ENCODE measurements at regions not wholly inside any gene's neighbourhood (a gene's known extent, or its start where the extent isn't known, plus 50 kb on each side); places are given as distances from the start of the nearest gene placed in this dataset.
"Not testable (repeated sequence)": the region's sequence is repeated elsewhere in the genome, so short reads cannot be mapped to it uniquely, and the experiment has no call there.

DNA sequence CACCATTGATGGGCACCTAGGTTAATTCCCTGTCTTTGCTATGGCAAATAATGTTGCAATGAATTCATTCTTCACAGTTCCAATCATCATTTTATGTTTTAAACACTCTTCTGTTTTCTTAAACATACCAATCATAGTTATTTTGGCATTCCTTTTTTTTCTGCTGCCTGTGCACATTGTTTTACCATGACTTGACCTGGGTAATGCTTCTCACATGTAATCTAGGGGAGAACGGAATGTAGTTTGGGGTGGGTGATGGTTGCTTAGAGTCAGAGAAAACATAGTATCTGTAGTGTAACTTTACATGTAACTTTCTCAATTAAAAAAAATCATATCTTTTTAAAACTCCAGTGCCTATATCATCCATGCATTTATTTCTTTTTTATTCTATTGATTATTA, 1945.3 kb upstream of the RAG2 start:
- no peak for DNase-seq

DNA sequence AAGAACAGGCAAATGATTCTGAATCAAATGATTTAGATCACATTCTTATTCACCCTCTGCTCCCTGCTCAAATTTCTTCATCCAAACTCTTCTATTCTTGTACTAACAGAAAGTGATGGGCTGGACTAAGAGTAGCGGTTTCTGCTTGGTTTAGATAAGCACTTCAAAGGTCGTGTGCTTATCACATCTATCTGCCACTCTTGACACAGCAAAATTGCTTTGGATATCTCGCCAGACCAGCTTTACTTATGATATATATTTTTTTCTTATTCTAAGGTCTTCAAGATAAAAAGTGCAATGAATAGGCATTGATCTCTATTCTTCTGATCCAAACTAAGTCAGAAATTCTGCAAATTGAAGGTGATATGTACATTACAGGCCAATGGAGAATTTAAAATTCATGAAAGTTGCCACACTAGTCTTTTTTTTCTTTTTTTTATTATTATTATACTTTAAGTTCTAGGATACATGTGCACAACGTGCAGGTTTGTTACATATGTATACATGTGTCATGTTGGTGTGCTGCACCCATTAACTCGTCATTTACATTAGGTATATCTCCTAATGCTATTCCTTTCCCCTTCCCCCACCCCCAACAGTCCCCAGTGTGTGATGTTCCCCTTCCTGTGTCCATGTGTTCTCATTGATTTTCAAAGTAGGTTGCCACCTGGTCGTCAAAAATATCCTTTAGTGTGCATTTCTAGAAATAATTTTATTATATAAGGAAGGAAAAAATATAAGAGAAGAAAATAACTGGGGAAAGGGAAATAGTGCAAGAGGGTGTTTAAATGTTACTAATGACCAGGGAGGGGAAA, 1941.0 kb upstream of the RAG2 start:
- no peak for DNase-seq

DNA sequence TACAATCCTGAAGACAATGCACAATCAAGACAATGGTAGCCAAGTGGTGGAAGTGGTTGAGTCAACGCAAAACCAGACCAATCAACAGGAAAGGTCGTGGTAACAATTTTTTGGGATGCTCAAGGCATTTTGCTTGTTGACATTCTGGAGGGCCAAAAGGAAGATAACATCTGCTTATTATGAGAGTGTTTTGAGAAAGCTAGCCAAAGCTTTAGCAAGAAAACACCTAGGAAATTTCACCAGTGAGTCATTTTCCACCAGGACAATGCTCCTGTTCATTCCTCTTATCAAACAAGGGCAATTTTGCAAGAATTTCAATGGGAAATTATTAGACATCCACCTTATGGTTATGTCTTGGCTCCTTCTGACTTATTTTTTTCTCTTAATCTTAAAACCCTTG, 1932.2 kb upstream of the RAG2 start:
- no peak for DNase-seq

DNA sequence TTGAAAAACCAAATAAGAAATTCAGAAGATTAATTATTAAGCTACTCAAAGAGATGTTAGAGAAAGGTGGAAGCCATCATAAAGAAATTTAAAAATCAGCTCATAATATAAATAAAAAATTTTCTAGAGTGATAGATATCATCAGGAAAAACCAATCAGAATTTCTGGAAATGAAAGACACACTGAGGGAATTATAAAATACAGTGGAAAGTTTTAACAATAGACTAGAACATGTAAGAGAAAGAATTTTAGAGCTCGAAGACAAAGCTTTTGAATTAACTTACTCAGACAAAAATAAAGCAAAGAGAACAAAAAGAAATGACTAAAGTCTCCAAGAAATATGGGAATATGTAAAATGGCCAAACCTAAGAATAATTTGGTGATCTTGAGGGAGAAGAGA, 1926.9 kb upstream of the RAG2 start:
- DNase-seq = no peak

DNA sequence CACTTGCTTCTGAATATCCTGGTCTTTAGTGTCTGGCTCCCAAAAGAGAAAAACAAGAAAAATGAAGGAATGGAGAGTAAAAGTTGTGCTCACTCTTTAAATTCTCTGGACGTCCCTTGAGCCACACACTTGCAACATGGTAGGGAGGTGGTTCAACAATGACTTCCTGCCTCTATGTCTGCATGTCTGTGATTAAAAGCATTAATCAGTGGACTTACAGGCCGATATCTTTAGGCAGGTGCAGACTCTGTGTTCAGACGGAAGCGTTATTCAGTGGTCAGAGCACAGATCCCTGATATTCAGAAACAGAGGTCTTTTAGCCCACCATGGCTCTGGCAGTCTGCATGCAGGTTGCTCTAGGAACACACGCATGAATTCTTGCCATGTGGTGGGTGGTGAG, 1920.0 kb upstream of the RAG2 start:
- DNase-seq = no peak

DNA sequence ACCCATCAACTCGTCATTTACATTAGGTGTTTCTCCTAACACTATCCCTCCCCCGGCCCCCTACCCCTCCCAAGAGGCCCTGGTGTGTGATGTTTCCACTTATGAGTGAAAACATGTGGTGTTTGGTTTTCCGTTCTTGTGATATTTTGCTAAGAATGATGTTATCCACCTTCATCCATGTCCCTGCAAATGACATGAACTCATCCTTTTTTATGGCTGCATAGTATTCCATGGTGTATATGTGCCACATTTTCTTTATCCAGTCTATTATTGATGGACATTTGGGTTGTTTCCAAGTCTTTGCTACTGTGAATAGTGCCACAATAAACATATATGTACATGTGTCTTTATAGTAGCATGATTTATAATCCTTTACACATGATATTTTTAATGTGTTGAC, 1914.8 kb upstream of the RAG2 start:
- DNase-seq = not testable (repeated sequence)

DNA sequence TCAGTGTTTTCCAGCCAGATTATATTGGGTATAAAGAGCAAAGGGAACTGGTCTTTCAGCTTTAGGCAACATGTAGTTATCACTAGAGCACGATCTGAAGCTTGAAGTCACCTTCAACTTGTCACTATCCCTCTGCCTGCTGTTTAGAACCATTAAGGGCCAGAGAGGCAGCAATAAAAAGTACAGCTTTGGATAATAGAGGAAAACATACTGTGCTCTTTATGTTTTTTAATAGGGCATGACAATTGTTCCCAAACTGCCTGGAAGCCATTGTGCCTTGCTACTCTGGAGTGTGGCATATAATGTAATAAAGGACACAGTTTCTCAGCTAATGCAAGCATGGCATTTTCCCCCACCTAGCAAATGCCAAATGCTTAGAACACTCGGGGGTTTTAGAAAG, 1912.0 kb upstream of the RAG2 start:
- no peak for DNase-seq

DNA sequence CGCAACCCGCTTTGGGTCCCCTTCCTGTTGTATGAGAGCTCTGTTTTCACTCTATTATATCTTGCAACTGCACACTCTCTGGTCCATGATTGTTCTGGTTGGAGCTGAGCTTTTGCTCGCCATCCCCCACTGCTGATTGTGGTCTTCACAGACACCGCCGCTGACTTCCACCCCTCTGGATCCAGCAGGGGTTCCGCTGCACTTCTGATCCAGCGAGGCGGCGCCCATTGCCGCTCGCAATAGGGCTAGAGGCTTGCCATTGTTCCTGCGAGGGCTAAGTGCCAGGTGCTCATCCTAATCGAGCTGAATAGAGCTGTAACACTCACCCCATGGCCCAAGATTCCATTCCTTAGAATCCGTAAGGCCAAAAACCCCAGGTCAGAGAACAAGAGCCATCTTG, 1905.8 kb upstream of the RAG2 start:
- DNase-seq = no peak

DNA sequence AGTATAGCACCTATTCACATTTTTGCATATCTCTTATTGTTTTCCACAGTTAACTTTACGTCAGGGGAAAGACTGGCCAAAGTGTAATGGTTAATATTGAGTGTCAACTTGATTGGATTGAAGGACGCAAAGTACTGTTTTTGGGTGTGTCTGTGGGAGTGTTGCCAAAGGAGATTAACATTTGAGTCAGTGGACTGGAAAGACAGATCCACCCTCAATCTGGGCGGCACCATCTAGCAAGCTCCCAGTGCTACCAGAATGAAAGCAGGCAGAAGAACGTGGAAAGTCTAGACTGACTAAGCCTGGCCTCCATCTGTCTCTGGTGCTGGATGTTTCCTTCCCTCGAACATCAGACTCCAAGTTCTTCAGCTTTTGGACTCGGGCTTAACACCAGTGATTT, 1900.7 kb upstream of the RAG2 start:
- no peak for DNase-seq

DNA sequence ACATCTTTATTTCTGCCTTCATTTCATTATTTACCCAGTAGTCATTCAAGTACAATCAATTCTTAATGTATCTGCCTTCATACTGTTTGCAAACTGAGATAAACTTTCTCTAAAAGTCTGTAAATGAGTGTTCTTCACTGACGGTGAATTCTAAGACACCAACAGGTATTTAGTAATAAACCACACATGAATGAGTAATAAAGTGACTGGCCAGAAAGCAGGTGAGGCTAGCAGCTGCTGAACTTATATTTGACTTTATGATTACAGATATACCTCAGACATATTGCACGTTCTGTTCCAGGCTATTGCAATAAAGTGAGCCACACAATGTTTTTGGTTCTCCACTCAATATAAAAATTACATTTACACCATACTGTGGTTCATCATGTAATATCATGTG, 1894.0 kb upstream of the RAG2 start:
- DNase-seq = no peak

DNA sequence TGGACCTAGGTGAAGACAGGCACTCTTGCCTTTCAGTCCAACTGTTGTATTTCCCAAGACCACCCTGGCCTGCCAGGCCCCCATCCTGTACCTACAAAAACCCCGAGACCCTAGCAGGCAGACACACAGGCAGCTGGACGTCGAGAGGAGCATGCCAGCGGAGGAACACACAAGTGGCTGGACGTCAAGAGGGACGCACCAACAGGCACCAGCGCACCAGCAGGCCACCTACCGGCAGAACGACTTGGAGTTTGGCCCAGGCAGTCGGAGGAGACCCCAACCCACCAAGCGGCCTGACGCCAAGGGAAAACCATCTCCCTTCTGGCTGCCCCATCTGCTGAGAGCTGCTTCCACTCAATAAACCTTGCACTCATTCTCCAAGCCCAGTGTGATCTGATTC, 1883.4 kb upstream of the RAG2 start:
- DNase-seq = no peak

DNA sequence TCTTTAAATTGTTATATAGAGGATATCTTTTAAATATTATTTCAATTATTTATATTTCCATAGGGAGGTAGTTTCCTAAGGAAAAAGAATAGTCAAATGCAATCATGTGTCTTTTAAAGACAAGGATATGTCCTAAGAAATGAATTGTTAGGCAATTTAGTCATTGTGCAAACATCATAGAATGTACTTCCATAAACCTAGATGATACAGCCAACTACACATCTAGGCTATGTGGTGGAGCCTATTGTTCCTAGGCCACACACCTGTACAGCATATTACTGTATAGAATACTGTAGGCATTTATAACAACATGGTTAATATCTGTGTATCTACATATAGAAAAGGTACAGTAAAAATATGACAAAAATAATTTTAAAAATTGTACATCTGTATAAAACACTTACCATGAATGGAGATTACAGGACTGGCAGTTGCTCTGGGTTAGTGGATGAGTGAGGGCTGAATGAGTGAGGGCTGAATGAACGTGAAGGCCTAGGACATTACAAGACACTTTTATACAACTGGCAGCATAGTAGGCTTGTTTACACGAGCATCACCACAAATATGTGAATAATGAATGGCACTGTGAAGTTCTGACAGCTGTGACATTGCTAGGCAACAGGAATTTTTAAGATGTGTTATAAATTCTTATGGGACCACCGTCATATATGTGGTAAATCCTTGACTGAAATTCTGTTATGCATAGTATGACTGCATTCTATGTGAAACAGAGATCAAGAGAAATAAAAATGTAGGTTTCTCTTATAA, 1879.0 kb upstream of the RAG2 start:
- DNase-seq = no peak

DNA sequence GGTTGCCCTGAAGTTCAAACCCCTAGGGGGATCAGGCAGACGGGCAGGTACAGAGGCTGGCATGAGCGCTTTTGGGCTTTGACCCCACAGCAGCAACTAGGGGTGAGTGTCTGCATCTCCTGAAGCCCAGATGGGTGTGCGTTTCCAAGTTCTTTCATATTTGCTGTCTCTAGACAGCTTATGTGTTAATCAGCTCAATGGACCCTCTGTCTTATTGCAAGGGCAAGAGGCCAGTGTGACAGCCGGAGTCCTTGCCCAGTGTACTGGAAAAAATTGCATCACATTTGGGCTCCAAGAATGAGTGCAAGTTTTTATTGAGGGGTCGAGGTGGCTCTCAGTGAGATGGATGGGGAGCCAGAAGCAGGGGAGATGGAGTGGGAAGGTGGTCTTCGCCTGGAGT, 1863.7 kb upstream of the RAG2 start:
- DNase-seq = no peak

DNA sequence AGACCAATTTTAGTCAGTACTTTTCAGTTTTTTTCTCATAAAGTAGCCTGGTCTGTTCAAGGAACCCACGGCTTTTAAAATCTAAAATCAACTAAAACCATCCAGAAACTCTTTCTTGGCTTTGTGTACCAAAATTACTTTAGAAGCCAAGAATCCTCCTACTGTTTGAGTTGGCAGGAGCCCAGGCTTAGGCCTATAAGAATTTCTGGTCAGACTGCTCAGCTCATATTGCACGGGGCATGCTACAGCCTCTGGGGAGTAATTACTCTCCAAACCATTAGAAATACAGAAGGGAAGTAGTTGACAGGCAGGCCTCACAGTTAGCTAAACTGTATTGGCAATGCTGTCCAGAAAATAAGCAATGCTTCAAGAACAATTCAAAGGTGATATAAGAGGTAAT, 1862.9 kb upstream of the RAG2 start:
- no peak for DNase-seq

DNA sequence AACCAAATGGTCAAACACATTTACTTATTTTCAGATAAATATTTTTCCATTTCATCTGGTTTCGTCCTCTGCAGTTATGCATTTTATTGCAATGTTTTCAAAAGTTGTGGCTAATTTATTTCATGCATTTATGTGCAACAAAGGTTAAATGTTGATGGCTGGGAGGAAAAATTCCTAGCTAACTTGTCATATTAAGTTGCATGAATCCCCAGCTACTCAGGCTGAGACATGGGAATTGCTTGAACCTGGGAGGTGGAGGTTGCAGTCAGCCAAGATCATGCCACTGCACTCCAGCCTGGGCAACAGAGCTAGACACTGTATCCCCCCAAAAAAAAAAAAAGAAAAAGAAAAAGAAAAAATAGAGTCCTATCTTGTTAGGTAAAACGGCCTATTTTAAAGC, 1862.4 kb upstream of the RAG2 start:
- DNase-seq = no peak

DNA sequence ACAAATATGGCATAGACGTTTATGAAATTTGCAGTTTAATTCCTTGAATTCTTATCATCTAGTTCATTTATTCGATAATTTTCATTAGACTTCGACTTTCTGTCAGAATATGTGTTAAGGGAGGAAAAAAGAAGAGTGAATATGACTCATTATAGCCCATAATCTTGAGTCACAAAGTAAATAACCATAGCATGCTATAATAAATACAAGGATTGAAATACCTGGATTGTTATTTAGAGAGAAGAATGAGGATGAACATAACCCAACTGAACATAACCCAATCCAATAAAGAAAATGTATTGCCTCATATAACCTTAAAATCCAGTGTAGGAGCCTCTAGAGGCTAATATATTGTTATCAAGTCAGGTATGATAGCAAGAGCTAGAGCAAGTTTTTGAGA, 1858.3 kb upstream of the RAG2 start:
- no peak for DNase-seq

DNA sequence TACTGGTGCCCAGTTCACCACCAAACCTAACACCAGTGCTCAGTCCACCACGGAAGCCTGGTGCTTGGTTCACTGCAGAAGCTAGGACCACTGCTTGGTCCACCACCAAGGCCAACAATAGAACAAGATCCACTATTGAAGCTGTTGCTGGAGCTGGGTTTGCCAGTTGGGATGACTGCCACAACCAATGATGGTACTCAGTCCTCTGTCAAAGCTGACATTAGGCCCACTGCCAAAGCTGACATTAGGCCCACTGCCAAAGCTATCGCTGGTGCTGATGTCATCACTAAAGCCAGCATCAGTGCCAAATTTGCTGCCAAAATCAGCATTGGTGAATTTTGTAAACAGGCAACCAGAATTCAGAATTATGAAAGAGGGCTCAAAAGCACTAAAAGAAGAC, 1850.2 kb upstream of the RAG2 start:
- no peak for DNase-seq

DNA sequence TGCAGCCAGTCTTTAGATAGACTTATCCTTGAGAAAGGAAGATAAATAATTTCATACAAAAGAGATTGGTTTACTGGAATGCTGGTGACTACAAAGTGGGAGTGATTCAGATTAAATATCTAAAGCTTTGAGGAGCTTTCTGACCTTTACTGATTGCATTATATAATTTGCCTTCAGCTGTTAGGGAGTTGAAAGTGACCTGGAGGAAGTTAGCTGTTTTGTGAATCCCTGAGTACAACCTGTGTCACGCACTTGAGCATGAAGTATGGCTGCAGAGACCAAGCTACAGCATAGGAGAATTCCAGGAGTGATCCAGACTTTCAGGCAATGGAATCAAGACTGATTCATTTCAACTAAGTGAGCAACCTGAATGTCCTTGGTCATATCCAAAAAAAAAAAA, 1848.3 kb upstream of the RAG2 start:
- DNase-seq = no peak

DNA sequence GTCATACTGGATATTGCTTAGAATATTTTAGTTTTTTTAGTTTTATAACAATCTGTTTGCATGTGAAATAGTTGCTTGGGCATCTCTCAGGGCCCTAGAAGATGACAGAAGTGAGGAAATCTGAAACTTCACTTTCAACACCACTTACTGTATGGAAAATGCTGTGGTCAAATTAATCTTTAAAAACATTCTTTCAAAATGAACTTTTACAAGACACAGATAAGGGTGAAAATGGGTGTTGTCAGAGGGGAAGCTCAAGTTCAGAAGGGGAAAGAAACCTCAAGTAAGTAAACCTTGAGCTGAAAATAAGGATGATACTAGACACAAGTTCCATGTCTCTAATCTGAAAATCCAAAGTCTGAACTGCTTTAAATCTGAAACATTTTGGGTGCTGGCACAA, 1840.1 kb upstream of the RAG2 start:
- no peak for DNase-seq

DNA sequence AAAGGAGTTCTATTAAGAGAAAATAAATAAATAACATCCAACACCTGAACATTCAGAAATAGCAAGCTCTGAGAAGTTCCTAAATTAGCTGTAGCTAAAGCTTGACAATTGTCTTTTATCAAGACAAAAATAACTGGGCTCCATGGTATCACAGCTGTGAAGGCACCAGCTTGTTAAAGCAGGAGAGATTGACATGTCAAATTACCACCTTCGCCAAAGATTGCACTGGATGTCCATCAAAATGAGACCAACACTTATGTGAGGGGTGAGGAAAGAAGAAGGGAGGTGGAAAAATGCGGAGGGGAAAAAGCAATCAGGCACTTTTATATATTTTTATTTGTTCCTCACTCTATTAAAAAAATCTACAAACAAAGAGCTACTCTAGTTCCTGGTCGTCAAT, 1827.5 kb upstream of the RAG2 start:
- no peak for DNase-seq

DNA sequence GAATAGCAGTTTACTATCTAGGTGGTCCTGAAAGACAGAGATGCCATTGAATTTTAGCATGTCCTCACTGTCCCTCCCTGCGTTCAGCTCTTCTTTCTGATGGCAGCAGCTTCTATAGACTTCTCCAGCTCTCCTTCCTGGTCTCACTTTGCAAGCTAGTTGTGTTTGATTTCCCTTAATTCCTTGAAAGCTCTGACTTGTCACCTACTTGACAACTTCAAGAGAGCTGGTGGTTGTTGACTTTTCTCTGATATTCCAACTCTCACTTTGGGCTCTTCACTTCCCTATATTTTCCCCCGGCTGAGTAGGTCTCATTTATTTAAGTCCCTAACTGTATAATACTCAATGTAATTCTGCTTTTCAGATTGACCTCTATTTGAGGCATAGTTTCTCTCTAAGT, 1825.0 kb upstream of the RAG2 start:
- no peak for DNase-seq

DNA sequence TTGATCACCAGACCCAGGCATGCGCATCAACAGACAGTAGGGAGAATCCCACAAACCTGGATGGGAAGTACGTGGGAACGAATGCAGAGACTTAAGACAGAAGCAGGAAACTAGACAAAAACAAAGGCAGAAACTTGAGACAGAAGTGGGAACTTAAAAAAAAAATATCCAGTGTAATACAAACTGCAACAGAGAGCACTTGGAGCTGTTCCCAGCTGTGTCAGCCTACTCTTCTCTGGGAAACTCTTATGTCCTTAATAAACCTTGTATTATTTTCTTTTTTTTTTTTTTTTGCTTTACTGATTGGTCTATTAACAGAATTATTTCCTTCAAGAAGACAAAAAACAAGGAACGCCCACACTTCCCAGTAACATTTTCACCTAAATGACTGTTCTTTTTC, 1818.1 kb upstream of the RAG2 start:
- no peak for DNase-seq

DNA sequence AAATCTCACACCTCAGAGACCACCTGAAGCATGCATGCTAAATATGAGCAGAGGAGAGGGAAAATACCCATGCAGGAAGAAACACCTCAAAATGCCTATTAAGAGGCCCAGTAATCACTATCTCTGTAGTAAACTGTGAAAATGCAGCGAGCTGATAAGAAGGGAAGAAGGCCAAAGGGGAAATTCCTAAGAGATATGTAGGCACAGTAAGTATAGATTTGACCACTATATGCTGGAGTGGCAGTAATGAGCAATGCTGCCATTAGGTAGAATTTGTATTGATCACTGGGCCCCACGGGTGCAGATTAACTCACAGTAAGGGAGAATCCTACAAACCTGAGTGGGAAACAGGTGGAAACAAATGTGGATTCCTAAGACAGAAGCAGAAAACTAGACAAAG, 1813.1 kb upstream of the RAG2 start:
- no peak for DNase-seq

DNA sequence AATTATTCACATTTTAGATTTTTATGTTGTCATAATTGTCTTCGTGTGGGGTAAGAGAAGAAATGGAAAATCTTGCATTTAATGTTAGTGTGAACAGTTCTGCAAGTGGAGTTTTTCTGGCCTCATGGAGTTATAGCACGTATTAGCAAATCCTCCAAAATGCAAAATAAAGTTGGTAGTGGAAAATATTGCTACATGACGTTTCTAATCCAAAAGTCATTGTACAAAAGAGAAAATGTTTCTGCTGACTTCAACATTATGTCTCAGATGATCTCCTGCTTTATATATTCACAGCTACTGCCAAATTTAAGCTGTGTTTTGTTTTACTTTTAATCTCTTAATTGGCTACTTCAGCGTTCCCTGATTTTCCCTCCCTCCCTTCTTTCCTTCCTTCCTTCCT, 1804.0 kb upstream of the RAG2 start:
- no peak for DNase-seq

DNA sequence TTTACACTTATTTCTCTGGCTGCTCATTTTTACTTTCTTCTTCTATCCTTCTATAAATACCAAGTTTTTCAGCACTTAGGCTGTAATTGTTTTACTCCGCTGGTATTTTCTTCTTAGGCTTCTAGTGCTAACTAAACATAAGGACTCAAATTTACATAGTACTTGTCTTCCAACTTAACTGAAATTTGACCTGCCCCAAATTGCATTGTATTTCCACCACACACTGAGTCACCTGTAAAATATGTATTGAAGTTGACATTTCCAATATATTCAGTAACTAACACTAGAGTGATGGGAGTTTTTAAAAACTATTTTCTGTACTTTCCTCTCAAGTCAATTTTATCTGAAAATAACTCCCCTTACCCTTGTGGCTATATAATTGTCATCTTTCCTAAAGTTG, 1794.1 kb upstream of the RAG2 start:
- DNase-seq = no peak

Measured in activated effector memory CD4-positive, alpha-beta T cell treated with anti-CD3 and anti-CD28 coated beads, Interleukin-2, amount 50 U/mL, for 16 hours (primary cell).